Islet of Langerhans (tissue), 1 donor: ENCODE measurements at regions not wholly inside any gene's neighbourhood (a gene's known extent, or its start where the extent isn't known, plus 50 kb on each side); places are given as distances from the start of the nearest gene placed in this dataset.
A peak's percentile ranks its signal among the peaks of the same experiment; 100 is the strongest.
"Not testable (repeated sequence)": the region's sequence is repeated elsewhere in the genome, so short reads cannot be mapped to it uniquely, and the experiment has no call there.

Experiments
- FAIRE-seq: peaks from one replicate; lab custom pipeline; 2011; peaks lifted over from hg19 to GRCh38; lab: Jason Lieb, UNC

DNA sequence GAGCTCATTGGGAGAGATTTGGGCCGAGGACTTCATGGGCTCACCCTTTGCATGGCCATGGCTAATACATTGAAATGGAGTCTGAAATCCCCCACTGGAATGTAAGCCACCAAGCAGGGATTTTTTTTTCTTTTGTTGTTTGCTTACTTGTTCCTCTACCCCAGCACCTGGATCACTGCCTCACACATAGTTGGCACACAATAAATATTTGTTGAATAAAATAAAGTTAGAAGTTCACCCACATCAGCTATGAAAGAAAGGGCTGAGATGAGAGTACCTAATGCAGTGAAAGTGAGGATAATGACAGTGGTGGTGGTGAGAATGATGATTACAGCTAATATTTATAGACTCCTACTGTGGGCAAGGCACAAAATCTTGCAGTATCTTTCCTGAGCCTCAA, 98.1 kb upstream of the ANXA1 start:
- no peak for FAIRE-seq

DNA sequence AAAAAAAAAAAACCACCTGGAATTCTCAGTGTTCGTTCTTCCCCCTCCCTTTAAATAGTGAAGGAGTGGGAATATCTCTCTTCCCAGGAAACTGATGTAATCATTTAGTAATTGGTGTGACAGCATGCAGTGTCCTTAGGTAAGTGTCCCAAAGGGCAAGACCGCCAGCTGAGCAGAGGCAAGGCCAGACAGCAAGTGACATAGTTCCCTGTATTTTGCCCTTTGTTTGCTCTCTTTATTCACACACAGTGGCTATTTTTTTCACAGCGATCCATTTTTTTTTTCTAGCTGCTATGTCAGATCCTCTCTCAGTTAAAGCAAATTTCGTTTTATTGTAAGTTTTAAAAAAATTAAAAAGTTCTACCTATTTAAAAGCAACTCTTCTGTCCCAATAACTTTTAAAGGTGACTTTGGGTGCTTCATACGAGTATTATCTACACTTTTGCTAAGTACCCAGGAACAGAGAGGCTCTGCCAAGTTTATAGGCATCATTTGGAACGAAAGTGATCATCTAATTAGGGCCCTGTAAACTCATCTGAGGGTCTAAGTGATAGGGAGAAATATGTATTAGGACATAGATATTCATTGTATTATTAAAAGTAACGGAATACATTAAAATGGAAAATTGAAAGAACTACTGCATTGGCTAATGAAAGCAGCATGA, 98.2 kb upstream of the ALDH1A1 start:
- FAIRE-seq: no peak

DNA sequence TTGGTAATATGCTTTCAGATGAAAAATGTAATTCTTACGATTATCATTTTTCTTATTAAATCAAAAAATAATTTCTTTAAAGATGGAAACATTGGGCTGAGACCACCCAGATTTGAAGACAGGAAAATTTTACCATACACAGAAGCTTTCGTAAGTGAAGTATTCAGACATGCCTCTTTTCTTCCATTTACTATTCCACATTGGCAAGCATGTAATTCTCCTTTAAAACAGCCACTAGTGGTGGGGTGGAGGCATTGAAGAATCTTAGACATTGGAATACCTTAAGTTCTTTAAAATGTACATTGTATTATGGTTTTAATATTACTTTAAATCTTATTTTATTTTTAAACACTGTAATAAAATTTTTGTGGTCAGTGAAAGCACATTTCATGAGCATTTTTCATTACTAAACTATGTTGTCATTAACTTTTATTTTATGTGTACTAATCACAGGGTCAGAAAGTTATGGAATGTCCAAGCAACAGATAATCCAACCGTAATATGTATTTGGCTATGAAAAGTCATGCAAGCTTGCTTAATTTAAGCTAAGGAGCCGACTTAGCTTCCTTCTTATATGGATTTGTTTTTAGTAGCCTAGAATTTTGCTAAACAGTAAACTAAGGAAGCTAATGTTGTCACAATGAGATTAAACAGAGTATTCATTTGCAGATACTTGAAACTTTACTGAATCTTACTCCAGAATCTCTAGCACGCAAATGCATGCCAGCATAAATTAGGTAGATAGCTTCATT, 97.4 kb upstream of the ALDH1A1 start:
- no peak for FAIRE-seq

DNA sequence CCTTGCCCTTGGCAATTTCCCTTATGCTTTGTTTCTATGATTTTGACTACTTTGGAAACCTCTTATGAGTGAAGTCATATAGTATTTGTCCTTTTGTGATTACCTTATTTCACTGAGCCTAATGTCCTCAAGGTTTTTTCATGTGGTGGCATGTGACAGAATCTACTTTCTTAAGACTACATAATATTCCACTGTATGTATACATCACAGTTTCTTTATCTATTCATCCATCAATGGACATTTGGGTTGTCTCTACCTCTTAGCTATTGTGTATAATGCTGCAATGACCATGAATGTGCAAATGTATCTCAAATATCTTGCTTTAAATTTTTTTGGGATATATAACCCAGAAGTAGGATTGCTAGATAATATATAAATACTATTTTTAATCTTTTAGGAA, 96.4 kb upstream of the ALDH1A1 start:
- no peak for FAIRE-seq

DNA sequence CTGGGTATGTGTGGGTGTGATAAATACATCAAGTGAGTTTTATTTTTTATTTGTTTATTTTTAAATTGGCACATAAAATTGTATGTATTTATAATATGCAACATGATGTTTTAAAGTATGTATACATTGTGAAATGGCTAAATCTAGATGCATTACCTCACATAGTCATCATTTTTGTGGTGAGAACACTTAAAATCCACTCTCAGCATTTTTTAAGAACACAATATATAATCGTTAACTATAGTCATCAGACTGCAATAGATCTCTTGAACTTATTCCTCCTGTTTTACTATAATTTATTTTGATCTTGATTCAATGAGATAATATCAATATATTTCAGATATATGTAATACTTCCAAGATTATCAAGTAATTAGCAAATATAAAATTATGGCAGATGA, 93.9 kb upstream of the ALDH1A1 start:
- no peak for FAIRE-seq

DNA sequence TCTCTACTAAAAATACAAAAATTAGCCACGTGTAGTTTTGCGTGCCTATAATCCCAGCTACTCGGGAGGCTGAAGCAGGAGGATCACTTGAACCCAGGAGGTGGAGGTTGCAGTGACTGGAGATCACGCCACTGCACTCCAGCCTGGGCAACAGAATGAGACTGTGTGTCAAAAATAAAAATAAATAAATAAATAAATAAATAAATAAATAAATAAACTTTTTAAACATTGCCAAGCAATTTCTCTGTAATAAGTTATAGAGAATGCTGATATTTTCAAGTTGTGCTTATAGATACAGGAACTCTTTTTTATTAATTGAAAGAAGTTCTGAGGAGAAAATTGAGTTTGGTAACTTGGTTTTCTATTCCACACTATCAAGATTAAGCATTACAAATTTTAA, 91.9 kb upstream of the ALDH1A1 start:
- not testable (repeated sequence) for FAIRE-seq

DNA sequence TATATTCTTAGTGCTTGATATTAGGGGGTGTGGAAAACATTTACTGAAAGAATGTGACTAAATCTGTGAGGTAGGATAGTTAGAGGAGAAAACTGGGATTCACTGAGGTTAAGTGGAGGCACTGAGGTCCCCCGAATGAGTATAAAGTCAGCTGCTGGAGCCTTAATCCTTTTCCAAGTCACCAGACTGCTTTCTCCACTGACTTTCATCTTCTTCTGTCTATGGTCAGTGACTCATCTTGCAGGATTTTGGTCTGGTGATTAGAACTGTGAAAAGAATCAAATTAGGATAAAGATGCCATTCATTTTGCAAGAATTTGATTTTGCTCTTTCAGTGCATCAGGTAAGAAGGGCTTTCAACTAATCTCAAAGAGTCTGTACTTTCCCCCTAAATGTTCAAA, 89.3 kb upstream of the ALDH1A1 start:
- FAIRE-seq: no peak

DNA sequence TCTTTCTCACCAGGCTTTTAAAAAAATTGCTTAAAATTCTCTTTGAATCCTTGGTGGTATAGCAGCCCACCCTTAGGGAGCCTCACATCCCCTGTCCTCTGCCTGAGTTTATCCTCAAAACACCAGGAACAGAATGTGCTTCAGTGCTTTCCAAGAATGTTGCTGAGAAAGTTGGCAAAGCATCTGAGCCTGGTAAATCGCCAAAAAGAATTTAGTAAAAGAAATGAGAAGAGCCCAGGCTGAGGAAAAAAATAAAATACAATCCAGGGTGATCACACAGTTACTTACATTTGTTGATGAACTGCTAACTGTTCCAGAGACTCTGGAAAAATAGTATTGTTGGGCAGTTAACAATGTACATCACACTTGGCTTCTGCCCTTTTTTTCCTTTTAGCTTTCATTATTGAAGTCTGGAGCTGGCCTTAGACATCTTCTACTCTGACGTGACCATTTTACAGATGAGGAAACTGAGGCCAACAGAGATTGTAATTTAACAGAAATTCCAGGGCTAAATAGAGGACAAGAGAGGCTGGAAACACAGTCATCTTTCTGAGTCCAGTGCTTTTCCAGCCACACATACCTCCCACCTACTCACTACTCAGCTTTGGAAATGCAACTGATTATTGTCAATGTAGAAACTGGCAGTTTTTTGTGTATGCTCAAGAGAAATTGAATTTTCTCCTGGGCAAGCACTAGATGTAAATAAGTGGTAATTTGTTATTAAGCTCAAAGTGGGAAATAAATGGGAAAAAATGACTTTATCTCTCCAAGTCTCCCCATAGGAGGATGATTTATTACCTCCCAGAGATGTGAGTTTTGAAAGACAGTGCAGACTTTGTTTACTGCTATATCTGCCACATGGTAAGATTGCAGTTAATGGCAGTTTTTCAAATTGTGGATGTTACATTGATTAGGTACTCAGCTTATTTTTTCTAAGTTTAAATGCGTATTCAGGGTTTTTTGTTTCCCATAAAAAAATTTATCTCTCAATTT, 86.7 kb upstream of the ALDH1A1 start:
- no peak for FAIRE-seq

DNA sequence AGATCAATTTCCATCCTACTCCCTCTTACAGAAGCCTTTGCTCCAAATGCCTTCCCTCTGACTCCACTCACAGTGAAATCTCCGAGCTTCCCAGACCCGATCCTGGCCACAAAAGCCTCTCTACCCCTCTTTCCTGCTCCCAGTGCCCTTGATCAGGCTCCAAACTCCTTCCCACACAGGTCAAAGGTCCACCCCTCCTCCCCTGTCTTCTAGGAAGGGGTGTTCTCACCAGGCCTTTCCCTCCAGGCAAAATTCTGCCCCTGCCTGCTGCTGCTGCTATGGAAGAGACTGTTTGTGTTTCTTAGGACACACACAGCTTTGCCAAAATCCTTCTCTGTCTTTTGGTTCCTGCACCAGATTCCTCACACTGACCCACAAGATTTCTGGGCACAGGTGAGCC, 85.8 kb upstream of the ALDH1A1 start:
- FAIRE-seq: no peak

DNA sequence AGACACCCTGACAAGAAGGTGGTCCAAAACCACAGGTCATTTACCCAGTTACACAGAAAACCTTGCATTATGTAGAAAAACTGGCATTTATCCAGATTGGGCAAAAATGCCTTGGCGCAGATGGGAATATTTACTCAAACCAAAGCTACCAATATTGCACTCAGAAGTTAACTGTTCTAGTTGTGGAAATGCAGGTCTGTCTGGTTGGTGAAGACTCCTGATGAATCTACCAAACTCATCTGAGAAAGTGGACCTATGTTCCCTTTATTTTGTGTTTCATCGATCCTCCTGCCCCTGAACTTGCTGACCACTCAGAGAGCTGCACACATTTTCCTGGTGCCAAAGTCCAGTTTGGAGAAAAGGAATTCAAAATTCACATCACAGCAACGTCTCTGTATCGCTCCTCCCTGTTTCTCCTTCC, 85.2 kb upstream of the ALDH1A1 start:
- peak; percentile 74 for FAIRE-seq

DNA sequence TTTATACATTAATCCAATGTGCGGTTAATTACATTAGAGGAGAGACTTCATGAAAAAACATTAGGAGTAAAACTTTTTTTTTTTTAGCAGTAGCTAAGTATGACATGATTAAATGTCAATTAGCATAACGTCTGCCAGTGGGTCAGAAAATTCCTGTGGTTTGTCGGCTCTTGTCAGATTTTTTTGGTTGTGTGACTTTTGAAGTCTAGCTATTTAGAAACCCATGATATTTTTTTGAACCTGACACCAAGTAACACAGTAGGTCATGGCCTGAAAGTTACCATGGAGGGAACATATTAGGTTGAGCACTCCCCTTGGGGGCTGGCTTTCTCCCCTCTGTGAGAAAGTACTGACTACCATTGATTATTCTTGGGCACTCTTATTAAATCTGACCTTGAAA, 84.8 kb upstream of the ALDH1A1 start:
- FAIRE-seq: no peak

DNA sequence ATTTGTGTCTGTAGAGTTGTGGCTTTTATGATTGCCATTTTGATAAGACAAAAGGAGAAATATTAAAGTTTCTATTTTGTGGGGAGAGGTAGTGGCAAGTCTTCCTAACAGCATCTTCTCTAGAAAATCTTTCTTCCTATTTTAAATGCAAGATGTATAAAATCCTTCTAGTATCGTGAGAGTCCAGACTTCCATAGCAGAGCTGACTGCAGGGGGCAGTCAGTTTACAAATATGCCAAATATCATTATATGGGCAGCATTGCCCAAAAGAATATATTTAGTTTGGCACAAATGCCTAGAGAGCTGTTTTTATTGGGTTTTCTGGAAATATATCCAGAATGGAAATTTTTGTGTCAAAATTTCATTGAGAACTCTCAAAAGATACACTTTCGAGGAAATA, 82.1 kb upstream of the ALDH1A1 start:
- no peak for FAIRE-seq

DNA sequence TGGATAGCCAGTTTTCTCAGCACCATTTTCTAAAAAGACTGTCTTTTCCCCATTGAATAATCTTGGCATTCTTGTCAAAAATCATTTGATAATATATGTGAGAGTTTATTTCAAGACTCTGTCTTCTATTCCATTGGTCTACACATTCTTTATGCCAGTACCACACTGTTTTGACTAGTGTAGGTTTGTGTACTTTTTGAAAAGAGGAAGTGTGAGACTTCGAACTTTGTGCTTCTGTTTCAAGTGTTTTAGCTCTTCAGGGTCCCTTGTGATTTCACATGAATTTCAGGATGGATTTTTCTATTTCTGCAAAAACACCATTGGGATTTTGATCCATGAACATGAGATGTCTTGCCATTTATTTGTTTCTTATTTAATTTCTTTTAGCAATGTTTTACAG, 78.5 kb upstream of the ALDH1A1 start:
- no peak for FAIRE-seq

DNA sequence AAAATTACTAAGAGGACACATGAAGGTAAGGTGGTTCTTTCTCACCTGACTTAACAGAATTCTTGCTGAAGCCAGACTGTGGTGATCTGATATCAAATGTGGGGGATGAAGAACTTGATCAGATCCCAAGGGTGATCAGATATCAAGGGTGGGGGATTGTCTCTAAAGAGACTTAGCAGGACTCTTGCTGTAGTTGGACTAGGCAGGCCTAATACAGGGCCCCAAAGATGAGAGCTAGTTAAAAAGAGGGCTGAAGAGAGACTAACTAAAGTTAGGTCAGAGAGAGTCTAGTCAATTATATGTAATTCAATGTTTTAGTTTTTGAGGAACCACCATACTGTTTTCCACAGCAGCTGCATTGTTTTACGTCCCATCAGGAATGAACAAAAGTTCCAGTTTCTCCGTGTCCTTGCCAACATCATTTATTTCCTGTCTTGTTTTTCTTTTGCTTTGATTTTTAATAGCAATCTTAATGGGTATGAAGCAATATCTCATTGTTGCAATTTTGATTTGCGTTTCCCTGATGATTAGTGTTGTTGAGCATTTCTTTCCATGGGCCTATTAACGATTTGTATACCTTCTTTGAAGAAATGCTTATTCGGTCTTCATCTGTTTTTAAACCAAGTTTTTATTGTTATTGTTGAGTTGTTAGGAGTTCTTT, 77.6 kb upstream of the ALDH1A1 start:
- no peak for FAIRE-seq

DNA sequence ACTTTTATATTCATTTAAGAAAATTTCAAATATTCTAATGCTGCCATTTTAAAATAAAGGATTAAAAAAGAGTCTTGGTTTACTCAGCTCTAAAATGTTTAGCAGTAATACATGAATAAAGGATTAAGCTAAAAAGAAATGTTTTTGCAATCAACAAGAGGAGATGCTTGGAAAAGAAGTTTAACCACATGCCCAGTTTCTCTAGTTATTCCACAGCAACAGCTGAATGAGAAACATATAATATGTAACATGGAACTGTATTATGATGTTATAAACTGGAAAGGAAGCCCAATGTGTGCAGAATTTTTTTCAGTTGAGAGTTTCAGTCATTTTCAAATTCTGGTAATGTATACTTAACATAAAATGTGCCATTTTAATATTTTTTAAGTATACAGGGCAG, 76.5 kb upstream of the ALDH1A1 start:
- peak; percentile 71 for FAIRE-seq

DNA sequence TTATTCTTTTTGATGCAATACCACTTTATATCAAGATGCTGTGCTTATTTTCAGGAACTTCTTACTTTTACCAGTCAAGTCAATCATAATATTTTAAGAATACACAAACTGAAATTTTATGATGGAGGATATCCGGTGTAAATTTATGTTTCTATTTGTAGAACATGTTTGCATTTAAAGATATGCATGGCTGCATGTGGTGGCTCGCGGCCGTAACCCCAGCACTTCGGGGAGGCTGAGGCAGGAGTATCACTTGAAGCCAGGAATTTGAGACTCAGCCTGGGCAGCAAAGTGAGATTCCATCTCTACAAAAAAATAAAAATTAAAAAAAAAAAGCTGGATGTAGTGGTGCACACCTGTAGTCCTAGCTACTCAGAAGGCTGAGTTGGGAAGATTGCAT, 73.5 kb upstream of the ALDH1A1 start:
- FAIRE-seq: no peak

DNA sequence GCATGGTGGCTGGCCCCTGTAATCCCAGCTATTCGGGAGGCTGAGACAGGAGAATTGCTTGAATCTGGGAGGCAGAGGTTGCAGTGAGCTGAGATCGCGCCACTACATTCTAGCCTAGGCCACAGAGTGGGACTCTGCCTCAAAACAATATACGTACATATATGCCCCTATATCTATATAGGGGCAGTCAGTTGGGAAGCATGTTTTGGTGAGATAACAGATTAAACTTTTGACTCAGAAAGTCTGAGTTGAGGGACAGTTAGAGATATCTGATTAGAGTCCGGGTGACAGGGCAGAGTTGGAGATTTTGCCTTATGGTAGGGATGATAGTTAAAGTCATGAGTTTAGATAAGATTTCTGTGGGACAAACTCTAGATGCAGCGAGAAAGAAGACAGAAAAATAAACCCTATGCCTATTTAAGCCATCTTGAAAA, 71.8 kb upstream of the ALDH1A1 start:
- no peak for FAIRE-seq

DNA sequence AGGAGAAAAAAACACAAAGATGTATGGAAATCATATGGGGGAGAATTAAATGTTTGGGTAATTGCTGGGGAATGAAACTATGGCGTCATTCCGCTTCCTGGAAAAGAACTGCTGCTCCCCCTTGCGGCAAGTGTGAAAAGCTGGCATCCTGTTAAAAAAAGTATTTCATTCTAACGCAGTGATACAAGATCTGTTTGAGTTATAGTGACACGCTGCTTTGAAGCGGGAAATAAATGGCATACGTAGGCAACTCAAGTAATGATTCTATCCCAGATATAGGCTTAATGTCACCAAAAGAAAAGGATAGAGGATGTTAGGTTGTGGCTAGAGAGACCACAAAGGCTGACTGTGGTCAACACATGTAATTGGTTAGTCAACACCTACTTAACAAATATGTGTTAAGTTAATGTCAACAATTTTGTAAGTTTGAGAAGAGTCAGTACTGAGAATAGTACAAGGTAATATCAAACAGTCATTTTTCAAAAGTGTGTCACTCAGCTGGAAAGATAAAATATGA, 70.2 kb upstream of the ALDH1A1 start:
- FAIRE-seq: peak; percentile 99

DNA sequence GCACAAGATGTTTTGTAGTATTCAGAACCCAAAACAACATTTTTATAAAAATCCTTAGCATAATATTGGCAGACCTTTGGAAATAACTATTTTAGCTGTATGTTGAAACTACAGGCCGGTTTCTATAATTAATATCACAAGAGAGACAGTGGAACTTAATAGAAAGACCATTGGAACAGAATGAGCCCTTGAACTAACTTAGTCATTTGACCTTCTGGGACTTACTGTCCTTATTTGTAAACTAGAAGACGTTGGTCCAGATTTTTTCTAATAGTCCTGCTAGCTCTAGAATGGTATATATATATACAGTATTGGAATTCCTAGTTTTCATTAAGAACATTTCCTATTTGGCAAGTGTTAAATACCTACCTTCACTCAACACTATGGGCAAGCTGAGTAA, 69.5 kb upstream of the ALDH1A1 start:
- no peak for FAIRE-seq

DNA sequence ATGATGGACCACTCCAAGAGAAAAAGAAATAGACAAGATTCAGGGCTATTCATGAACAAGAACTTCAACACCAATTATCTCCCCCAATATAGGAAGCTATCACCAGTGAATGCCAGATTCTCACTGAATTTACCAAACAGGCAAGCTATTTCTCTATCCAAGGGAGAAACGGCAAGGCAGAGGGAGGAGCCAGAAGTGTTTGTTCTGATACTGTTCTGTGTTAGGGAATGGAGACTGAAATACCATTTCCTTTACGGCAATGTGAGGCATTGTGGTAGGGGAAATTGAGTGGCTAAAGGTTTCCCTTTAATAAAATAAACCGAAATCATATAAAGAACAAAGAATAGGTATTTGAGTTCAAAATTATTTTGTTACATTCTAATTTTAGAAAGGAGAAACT, 68.0 kb upstream of the ALDH1A1 start:
- FAIRE-seq: peak; percentile 86

DNA sequence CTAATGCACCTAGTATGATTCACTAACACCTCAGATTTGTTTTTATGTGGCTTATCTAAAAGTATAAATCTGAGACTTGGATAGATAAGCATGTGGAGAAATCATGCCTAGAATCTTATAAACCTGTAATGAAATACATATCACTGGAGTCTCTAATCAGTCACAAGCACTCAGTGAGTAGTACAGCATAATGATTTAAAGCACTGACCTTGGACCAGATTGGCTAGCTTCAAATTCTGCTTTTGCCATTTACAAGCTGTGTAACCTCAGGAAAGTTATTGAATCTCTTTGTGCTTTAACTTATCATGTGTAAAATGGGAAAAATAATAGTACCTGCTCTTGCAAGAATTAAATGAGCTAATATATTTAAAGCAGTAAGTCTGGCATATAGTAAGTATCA, 61.2 kb upstream of the ALDH1A1 start:
- no peak for FAIRE-seq

DNA sequence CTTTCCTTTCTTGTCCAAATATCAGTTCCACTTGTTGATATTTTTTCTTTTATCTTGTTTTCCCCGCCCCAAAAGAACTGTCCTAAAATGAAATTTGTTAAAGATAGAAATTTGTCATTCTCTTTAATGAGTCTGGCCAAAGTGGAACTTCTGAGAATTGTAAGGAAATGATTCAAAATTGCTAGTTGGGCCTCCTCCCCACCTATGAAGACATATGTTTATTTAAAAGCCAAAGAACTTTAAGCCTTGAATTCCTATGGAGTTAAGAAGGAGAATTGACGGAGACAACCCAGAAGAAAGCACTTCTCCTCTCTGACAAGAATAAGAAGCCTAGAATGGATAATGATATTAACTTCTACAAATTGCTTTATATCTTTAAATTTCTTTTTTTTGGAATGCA, 59.1 kb upstream of the ALDH1A1 start:
- no peak for FAIRE-seq
